GM23338 (cell line): ENCODE measurements at regions not wholly inside any gene's neighbourhood (a gene's known extent, or its start where the extent isn't known, plus 50 kb on each side); places are given as distances from the start of the nearest gene placed in this dataset.

Experiments used
- CTCF ChIP-seq, 2 experiments: fragments of 200-600 bp in 1 of 2; sonication (generic) in 1 of 2; conservative IDR thresholded peaks; 2 replicates each; pipeline versions ENCODE4 v1.5.1 to v1.6.1; 2016 to 2017; ENCODE audit warnings: antibody characterized with exemption in 2 of 2, low read depth in 2 of 2, mild to moderate bottlenecking in 2 of 2, moderate library complexity in 1 of 2
- EZH2phosphoT487 ChIP-seq: fragments of 200-600 bp; sonication (generic); IDR thresholded peaks from one replicate; pipeline ENCODE4 v1.8.1; 2018; ENCODE audit warnings: antibody characterized with exemption; ENCODE audit not compliant: unreplicated experiment

GRCh38 chrX:74147439-74147838, 156.5 kb upstream of the ZCCHC13 start:
- TF ChIP-seq EZH2phosphoT487: no peak
- TF ChIP-seq CTCF (conservative IDR thresholded peaks at IDR 0.05; ENCODE audit: low read depth in 2 of 2): no peak
